LNCaP clone FGC (cell line): ENCODE measurements at regions not wholly inside any gene's neighbourhood (a gene's known extent, or its start where the extent isn't known, plus 50 kb on each side); places are given as distances from the start of the nearest gene placed in this dataset.

ENCODE experiments used
- DNase-seq: peaks from one replicate; pipeline ENCODE4 v3.0.0-alpha.2; 2011; ENCODE audit warnings: low read depth
- H3K4me3 ChIP-seq: 2 replicates; pipeline ENCODE4 v1.5.1; 2011; ENCODE audit warnings: mild to moderate bottlenecking, low read depth, low read length, control low read depth
- TF ChIP-seq, protein P1 (sequence below): IDR thresholded peaks from 2 replicates; pipeline ENCODE4 v1.5.1; 2012; ENCODE audit warnings: mild to moderate bottlenecking; ENCODE audit not compliant: control insufficient read depth, insufficient read depth; ENCODE audit errors: extremely low read depth

DNA sequence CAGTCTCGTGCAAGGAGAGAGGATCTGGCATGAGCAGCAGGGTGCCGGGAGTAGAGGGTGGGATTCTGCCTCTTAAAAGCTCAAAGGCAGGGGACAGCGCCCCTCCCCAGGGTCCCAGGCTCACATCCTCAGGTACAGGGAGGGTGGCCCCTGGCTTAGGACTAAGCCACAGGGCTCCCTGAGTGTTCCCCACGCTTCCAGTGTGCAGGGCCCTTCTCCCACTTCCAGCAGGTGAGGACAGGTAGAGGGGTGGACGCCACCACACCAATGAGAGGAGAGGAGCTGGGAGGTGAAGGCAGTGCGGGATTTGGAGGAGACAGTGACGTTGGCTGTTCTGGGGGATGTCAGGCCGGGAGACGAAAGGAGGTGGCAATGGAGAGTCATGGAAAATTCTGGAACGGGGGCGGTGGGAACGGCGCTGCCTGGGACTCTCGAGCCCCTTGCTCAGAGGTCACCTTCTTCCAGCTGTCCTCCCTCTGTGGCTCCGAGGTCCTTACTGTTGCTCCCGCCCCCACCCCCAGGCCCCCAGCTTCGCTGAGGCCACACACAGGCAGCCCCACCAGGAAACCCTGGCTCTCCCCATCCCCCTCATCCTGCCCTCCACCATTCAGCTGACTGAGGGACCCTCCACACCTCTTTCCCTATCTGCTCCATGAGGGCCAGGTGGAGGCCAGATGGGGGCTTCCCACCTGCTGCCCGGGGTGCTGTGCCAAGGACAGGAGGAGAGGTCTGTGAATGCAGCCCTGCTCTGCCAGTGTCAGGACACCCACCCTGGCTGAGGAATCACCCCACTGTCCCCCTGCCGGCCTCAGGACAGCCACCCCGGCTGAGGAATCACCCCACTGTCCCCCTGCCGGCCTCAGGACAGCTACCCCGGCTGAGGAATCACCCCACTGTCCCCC is 57.7 kb upstream of the ACSF3 start:
- H3K4me3 ChIP-seq = no peak overlapping the region
- DNase-seq = no peak
- TF ChIP-seq, protein P1, sequence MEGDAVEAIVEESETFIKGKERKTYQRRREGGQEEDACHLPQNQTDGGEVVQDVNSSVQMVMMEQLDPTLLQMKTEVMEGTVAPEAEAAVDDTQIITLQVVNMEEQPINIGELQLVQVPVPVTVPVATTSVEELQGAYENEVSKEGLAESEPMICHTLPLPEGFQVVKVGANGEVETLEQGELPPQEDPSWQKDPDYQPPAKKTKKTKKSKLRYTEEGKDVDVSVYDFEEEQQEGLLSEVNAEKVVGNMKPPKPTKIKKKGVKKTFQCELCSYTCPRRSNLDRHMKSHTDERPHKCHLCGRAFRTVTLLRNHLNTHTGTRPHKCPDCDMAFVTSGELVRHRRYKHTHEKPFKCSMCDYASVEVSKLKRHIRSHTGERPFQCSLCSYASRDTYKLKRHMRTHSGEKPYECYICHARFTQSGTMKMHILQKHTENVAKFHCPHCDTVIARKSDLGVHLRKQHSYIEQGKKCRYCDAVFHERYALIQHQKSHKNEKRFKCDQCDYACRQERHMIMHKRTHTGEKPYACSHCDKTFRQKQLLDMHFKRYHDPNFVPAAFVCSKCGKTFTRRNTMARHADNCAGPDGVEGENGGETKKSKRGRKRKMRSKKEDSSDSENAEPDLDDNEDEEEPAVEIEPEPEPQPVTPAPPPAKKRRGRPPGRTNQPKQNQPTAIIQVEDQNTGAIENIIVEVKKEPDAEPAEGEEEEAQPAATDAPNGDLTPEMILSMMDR = no peak

DNA sequence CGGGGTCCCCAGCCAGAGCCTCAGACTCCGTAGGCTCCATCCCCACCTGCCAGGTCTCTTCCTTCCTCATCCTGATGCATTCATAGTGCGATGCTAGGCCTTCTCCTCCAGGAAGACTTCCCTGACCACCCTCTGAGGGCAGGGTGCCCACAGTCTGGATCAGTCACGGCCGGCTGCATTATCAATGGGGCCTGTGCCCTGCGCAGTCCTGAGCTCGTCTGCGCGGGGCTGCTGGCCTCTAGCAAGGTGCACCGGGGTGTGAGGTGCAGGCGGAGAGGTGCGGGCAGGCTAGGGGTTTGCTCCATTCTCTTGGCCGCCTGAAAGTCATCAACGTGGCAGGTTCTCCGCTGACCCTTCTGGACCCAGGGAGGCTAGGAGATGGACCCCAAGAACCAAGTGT is 56.9 kb upstream of the ACSF3 start:
- DNase-seq = no peak
- no peak overlapping the region for H3K4me3 ChIP-seq
- TF ChIP-seq, protein P1 = no peak

DNA sequence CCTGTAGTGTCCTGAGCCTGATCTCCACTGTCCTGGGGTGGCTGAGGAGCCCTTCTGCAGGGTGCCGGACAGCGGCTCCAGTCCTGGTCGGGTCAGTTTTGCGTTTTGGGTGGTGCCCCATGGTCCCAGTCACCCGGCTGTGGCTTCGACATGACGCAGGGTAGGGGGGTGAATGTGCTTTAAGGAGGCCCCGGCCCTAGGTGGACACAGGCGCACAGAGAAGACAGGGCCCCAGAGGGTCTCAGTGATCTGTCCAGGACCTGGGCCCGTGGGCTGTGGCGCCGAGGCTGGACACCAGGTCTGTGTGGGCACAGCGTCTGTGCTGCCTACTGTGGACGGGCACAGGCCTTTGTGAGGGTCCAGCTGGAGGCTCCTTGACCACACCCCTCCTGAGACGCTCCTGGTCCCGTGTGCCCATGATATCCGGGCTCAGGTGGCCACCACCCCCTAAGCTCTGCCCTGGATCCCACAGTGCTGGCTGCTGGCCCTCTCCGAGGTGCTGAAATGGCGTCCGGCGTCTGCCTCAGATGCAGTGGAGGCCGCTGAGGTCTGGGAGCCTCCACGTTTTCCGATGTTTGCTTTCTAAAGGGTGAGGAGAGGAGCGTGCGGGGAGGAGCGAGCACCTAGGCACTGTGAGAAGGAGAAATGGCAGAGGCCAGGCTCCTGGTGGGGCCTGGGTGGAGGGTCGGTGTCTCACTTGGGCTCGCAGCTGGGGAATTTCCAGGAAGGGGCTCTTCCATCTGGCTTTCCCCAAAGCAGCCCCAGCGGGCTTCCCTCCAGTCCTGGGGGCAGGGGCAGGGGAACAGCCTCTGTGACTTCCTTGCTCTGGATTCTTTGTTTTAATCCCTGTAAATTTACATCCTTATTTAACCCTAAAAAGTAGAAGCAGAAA is 56.1 kb upstream of the ACSF3 start:
- TF ChIP-seq, protein P1 = no peak
- DNase-seq = peak; percentile 15
- H3K4me3 ChIP-seq = no peak overlapping the region

DNA sequence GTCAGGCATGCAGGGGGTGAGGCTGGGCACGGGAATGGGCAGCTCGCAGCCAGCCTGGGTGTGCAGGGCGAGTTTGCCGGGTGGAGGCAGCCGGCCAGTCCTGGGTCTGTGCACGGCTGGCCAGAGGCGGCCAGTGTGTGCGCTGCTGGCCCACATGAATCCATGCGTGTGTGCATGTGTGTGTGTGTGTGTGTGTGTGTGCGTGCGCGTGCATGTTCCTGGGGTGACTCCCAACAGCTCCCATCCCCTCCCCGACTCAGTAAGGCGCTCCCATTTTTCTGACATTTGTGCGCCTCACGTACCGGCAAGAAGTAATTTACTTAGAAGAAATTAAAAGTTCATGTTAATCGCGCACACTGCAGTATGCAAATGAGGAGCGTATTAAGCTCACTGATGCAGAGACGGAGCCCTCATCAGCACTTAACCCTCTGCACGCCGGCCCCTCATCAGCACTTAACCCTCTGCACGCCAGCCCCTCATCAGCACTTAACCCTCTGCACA is 55.4 kb upstream of the ACSF3 start:
- TF ChIP-seq, protein P1 = no peak
- no peak overlapping the region for H3K4me3 ChIP-seq
- no peak for DNase-seq

DNA sequence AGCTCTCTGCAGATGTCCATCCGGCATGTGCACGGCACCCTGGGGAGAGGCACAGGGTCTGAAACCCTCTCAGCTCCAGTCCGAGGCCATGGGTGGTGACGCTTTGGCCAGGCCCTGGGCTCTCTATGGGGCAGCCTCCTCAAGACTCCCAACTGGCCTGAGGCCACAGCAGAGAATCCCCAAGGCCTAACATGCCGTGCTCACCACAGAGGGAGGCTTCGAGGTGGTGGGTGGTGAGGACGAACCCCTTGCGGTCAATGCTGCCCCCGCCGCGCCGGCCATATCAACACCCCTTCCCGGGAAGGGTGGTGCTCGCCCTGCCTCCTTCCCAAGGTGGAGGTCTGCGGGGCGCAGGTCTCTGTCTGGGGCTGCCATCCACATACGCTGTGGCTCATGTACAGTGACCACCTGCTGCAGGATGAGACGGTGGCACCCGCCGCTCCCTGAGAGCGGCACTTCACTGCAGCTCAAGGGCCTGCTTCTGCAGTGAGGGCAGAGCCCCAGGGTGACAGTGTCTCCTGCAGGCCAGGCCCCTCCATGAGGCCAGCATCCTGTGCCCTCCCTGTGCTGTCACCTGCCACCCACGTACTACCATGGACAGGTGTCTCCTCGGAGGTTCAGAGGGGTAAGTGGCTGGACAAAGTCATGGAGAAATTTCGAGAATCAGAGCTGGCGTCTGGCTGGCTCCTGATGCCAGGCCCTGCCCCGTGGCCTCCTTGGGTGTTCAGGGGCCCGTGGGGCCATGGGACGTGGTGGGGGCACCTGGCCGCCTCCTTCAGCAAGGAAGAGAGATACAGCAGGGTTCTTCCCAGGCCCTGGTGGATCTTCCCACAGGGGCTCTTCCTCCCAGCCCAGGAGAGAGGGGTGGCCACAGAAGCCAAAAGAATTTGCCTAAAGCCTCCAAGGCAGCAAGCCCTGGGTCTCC is 54.6 kb upstream of the ACSF3 start:
- no peak for DNase-seq
- TF ChIP-seq, protein P1 = no peak
- no peak overlapping the region for H3K4me3 ChIP-seq

DNA sequence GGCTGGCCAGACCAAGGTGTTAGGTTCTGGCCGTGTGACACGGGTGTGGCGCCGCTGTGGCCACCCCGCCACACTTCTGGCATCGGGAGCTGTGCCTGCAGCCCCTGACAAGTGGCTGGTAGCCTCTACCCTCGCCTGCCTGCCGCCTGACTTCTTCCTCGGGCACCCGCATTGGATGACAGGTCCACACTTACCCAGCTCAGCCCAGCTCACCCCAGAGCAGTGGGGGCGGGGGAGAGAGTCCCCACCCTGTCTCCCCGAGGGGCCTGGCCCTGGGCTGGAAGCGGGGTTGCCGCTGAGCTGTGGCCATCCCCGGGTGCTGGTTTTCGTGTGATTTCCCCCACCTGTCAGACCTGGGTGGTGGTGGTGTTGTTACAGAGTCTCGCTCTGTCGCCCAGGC is 53.9 kb upstream of the ACSF3 start:
- TF ChIP-seq, protein P1 = no peak
- DNase-seq = no peak
- no peak overlapping the region for H3K4me3 ChIP-seq
